ENCODE measurements at regions not wholly inside any gene's neighbourhood (a gene's known extent, or its start where the extent isn't known, plus 50 kb on each side); places are given as distances from the start of the nearest gene placed in this dataset.

GRCh38 chr9:89893886-89894285, 289.1 kb downstream of the GADD45G start:
- H3K36me3 ChIP-seq (ENCODE audit: control insufficient read depth in 2 of 2, extremely low read depth in 1 of 2, insufficient read depth in 2 of 2, low read length in 2 of 2): no peaks in the 10 kb centered on the region
- no peak overlapping the region for H2AFZ ChIP-seq (ENCODE audit: control insufficient read depth, low read length)
- no peaks in the 10 kb centered on the region for H3K9me1 ChIP-seq (ENCODE audit: control insufficient read depth, extremely low read depth, insufficient read depth, low read length)
- no peak overlapping the region for H3K4me2 ChIP-seq (ENCODE audit: control insufficient read depth, extremely low read depth, insufficient read depth, low read depth, low read length)
- H3K27me3 ChIP-seq (ENCODE audit: control insufficient read depth, extremely low read depth, insufficient read depth, low read length): no peaks in the 10 kb centered on the region
- TF ChIP-seq EZH2 (IDR thresholded peaks at IDR 0.05; ENCODE audit: low read length): no peak
- TF ChIP-seq CTCF (optimal IDR thresholded peaks at IDR 0.05 in 1 of 3, IDR thresholded peaks at IDR 0.05 in 1 of 3, conservative IDR thresholded peaks at IDR 0.05 in 1 of 3; ENCODE audit: extremely low read depth in 1 of 3, insufficient read depth in 2 of 3, low read length in 3 of 3): no peak
- H4K20me1 ChIP-seq (ENCODE audit: control insufficient read depth, extremely low read depth, insufficient read depth, low read length): no peaks in the 10 kb centered on the region
- FAIRE-seq (no peak), DNase-seq (ENCODE audit: low read depth, low spot score) (no peak)
- no peaks in the 10 kb centered on the region for H3K4me1 ChIP-seq (ENCODE audit: control insufficient read depth, extremely low read depth, insufficient read depth, low read length)
- no peaks in the 10 kb centered on the region for H3K79me2 ChIP-seq (ENCODE audit: control insufficient read depth, insufficient read depth, low read length)
- H3K4me3 ChIP-seq (ENCODE audit: control insufficient read depth in 2 of 3, extremely low read depth in 1 of 3, insufficient read depth in 2 of 3, low read depth in 1 of 3, low read length in 3 of 3): no peak overlapping the region
- H3K9me3 ChIP-seq (ENCODE audit: control insufficient read depth, low read depth, low read length): no peaks in the 10 kb centered on the region
- H3K27ac ChIP-seq (ENCODE audit: control insufficient read depth, insufficient read depth, low read length): no peak overlapping the region
- dilution Hi-C loops (cut with MboI; ENCODE audit: extremely low pct_ligation_motif_present, low sequenced_read_pairs): no loop called here
- no peak overlapping the region for H3K9ac ChIP-seq (ENCODE audit: control insufficient read depth, extremely low read depth, insufficient read depth, low read length)

DNA sequence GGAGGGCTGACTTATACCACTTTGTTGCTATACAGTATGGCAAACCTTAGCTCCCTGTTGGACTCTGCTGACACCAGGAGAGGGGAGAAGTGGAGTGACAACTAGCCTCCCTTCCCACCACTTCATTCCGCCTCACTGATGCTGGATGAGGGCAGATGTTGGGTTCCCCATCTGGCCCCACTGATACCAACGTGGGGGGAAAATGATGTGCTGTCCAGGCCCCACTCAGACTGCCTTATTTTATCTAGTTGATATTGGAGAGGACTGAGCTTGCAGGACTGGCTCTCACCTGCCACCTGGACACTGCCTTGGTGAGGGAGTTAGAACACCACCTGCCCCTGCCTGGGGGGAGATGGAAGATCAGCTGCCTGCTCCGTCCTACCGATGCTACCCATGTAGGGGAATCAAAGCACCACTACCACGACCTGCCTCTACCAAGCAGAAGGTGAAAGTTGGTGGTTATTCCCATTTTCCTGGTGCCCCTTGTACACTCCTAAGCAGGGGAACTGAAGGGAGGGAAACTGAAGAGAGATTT, 292.1 kb downstream of the GADD45G start:
- dilution Hi-C loops (cut with MboI; ENCODE audit: extremely low pct_ligation_motif_present, low sequenced_read_pairs): no loop called here

More for the DNA sequence above, 292.1 kb downstream of the GADD45G start:
- TF ChIP-seq CTCF (optimal IDR thresholded peaks at IDR 0.05 in 1 of 3, IDR thresholded peaks at IDR 0.05 in 1 of 3, conservative IDR thresholded peaks at IDR 0.05 in 1 of 3; ENCODE audit: extremely low read depth in 1 of 3, insufficient read depth in 2 of 3, low read length in 3 of 3) (no peak), EZH2 (IDR thresholded peaks at IDR 0.05; ENCODE audit: low read length) (no peak)
- Histone ChIP-seq H3K4me3 (ENCODE audit: control insufficient read depth in 2 of 3, extremely low read depth in 1 of 3, insufficient read depth in 2 of 3, low read depth in 1 of 3, low read length in 3 of 3) (no peak overlapping the region), H3K9me3 (ENCODE audit: control insufficient read depth, low read depth, low read length) (no peaks in the 10 kb centered on the region), H2AFZ (ENCODE audit: control insufficient read depth, low read length) (no peak overlapping the region), H3K9me1 (ENCODE audit: control insufficient read depth, extremely low read depth, insufficient read depth, low read length) (no peaks in the 10 kb centered on the region), H3K9ac (ENCODE audit: control insufficient read depth, extremely low read depth, insufficient read depth, low read length) (no peak overlapping the region), H3K4me2 (ENCODE audit: control insufficient read depth, extremely low read depth, insufficient read depth, low read depth, low read length) (no peak overlapping the region), H3K27me3 (ENCODE audit: control insufficient read depth, extremely low read depth, insufficient read depth, low read length) (peaks cover under 1% of the 10 kb centered on the region), H3K27ac (ENCODE audit: control insufficient read depth, insufficient read depth, low read length) (no peak overlapping the region), H3K36me3 (ENCODE audit: control insufficient read depth in 2 of 2, extremely low read depth in 1 of 2, insufficient read depth in 2 of 2, low read length in 2 of 2) (no peaks in the 10 kb centered on the region), H3K4me1 (ENCODE audit: control insufficient read depth, extremely low read depth, insufficient read depth, low read length) (no peaks in the 10 kb centered on the region), H4K20me1 (ENCODE audit: control insufficient read depth, extremely low read depth, insufficient read depth, low read length) (no peaks in the 10 kb centered on the region), H3K79me2 (ENCODE audit: control insufficient read depth, insufficient read depth, low read length) (no peaks in the 10 kb centered on the region)
- FAIRE-seq (no peak), DNase-seq (ENCODE audit: low read depth, low spot score) (no peak)

Data from keratinocyte (primary cell).